COR-L47 (cell line): ENCODE measurements at regions not wholly inside any gene's neighbourhood (a gene's known extent, or its start where the extent isn't known, plus 50 kb on each side); places are given as distances from the start of the nearest gene placed in this dataset.
A peak's percentile ranks its signal among the peaks of the same experiment; 100 is the strongest.

Experiments
- DNase-seq: peaks from one replicate; lab custom pipeline; 2025; lab: John Stamatoyannopoulos, UW

DNA sequence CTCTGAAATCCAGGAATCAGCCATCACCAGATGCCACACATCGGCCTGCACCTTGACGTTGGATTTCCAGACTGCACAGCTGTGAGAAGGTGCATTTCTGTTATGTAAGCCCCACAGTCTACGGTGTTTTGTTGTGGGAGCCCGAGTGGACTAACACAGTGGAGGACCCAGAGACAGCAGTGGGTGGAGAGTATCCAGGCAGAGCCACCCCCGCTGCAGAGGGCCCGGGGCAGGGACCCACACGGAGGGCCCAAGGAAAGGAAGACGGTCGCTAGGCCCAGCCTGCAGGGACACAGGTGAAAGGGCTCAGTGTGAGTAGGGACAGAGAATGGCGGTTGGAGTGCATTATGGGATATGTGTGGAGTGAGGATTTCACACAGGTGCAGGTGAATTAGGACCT, 288.3 kb upstream of the AJAP1 start:
- no peak for DNase-seq

DNA sequence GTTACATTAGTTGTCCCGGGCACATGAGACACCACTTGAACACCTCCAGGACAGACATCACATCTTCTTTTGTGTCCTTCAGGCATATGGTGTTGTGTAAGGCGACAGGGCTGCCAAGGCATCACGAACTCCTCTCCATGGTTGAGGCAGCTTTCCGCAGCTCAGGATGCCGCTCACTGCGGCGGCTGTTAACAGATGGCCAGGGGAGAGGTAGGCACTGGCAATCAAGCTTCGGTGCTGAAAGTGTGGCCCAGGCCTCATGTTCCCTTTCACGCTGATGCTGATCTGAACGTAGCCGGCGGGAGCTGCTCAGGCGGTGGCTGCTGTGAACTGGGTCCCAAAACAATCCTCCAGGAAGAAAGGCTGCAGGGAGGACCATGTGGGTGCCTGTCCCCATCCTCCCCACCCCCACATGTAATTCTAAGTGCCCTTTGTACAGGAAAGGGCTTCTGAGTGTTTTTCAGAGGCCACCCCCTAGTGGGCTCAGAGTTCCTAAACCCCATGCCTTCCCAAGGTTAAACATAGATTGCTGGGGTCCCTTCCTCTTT, 287.1 kb upstream of the AJAP1 start:
- no peak for DNase-seq

DNA sequence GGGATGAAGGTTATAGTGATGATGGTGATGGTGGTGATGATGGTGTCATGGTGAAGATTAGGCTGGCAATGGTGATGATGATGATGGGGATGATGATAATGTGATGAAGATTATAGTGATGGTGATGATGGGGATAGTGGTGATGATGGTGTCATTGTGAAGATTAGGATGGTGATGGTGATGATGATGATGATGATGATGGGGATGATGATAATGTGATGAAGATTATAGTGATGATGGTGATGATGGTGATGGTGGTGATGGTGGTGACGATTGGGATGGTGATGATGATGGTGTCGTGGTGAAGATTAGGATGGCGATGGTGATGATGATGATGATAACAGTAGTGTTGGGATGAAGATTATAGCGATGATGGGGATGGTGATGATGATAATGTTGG, 285.1 kb upstream of the AJAP1 start:
- DNase-seq = no peak

DNA sequence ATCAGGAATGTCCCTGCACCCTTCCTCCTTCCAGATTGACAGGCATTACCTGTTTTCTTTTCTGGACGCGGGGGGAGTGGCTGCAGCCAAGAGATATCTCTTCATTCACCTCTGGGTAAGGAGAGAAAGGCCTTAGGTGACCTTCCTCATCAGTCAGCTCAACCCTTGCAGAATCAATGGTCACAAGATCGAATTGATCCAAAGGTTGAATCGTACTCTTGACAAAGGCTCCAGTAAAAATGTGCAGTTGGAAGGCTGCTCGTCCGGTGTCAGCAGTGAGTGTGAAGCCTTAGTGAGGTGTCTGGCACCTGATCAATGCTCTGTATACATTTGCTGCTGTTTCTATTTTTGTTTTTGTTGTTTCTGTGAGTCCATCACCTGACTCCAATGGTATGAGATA, 282.6 kb upstream of the AJAP1 start:
- DNase-seq = no peak

DNA sequence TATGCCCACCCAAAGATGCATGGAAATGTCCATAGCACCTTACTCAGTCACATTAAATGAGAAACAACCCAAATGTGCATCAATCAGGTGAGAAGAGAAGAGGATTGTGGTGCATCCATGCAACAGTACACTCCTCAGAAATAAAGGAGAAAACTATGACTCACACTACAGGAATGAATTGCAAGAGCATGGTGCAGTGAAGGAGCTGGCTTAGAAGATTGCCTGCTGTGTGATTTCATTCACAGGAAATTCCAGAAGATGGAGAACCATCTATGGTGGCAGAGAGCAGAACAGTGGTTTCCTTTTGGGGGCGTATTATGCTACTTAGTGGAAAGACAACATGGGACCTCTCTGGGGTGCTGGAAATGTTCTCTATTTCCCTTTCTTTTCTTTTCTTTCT, 278.6 kb upstream of the AJAP1 start:
- no peak for DNase-seq

DNA sequence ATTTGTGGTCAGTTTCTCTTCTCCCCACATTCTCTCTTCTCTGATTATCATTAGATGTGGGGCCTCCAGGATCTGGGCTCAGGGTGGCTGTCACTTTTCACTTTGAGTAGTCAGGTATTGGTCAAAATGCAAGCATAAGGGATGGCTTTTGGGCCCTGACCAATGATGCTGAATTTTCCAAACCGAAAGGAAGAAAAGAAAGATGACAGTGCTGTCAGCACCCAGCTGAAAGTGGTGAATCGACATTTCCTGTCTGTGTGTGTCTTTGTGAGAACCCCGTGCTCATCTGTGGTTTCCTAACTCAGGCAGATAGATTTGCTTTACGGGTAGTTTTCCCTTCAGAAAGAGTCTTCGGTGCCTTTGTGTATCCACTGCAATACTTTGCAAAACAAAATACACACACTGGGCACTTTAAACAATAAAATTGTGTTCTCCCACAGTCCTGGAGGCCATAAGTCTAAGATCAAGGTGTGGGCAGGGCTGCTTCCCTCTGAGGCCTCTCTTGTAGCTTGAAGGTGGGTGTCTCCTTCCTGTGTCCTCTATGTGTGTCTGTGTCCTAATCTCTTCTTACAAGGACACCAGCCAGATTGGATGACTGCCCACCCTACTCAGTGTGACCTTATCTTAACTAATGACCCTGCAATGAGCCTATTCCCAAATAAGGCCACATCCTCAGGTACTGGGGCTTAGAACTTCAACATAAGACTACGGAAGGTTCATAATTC, 274.8 kb upstream of the AJAP1 start:
- no peak for DNase-seq

DNA sequence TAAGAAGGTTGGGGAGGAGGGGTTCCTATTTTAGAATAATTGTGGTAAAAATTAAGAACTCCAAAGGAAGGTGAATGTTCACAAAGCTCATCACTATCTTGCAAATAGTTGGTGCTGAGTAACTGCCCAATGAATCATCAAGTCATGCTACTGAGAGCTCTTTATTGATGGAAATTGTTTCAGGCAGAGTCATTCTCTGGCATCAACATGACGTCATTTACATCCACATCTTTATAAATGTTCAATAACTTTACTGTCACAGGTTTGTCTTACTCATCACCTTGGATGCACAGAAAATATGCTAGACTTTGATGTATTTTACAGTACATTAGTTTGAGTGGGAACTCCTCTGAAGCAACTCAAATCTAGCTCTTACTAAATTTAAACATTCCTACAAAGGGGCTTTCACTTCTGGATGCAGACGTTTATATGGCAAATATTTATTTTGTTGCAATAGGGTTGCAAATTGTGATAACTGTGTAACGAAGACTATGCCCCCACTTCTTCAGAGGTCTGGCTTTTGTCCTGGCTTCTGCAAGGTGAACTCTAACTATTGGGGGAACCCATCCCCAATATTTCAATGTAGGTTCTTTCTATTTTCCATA, 273.7 kb upstream of the AJAP1 start:
- DNase-seq = no peak

DNA sequence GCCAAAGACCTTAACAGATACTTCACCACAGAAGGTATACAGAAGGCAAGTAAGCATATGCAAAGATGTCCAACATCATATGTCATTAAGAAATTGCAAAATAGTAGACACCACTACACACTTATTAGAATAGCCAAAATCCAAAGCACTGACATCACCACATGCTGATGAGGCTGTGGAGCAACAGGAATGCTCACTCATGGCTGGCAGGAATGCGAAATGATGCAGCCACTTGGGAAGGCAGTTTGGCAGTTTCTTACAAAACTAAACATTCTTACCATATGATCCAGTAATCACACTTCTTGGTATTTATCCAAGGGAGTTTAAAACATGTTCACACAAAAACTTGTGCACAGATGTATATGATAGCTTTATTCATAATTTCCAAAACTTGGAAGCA, 261.2 kb upstream of the AJAP1 start:
- no peak for DNase-seq

DNA sequence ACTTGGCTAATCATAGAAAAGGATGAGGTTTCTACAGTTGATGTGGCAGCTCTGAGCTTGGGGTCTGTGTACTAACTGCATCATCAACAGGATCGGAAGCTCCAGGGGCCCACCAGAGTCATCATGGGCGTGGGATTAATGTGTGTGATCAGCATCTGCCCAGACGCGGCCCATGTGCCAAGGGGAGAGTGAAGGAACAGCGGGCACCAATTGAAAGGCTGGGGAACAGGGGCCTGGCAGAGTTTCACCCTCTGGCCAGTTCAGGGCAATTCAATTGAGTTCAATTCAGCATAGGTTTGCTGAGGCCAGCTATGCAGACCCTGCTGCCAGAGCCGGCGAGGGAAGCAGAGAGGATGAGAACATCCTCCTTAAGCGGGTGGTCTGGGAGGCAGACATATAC, 260.0 kb upstream of the AJAP1 start:
- no peak for DNase-seq

DNA sequence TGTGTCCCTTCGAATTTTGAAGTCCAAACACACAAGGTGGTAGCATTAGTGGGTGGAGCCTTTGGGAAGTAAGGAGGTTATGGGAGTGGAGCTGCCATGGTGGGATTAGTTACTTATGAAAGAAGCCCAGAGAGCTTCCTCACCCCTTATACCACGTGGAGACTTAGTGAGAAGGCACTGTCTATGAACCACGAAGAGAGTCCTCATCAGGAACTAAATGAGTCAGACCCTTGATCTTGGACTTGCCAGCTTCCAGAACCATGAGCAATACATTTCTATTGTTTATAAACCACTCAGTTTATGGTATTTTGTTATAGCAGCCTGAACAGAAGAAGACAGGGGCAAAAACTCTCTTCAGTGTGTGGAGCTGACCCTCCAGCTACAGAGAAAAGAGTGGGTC, 259.3 kb upstream of the AJAP1 start:
- no peak for DNase-seq

DNA sequence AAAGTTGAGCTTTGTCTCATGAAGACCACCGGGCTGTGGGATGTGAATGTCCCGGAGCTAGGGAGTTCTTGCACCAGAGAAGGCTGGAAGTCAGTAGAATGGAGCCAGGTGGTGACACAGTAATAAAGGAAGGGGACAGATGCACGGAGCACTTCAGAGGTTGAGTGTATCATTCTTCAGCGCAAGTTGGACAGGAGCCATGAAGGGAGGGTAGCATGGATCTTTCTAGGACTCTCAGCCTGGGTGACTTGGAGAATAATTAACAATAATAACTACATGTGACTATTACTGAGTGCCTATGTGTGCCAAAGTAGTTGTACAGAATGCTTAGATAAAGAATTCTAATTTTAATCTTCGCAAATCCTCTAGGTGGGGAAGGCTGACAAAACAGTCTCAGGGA, 258.7 kb upstream of the AJAP1 start:
- DNase-seq = no peak

DNA sequence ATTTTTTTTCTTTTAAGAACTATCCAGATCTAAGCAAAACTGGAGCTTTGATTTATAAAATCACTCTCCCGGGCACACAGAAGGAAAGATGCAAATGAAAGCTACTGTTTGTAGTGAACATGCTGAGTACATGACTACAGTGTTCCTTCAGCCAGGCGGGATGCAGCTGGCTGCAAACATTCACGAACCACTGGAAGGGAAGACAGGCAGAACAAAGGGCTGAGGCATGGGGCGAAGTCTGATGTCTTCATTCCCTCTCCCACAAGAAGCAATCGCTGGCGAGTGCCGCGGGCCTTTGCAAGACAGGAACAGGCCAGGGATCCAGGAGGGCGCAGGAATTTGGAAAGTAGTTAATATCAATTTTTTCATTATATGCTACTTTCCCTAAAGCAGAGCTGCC, 257.9 kb upstream of the AJAP1 start:
- peak; percentile 2 for DNase-seq

DNA sequence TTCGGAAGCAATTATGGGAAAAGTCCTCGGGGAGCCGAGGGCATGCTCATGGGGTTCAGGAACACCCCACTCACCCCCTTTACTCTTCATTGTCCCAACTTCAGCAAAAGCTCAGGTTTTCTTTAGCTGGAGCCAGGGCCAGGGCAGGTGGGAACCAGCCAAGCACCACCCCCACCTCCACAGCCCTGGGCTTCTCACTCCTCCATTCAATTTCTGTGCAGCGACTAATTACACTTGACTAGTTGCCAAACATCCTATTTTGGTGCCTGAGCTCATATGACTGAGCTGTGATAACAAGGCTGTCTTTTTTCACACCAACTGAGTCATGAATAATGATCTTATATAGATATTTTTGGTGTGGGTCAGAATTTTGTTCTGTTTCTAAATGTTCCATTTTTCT, 257.2 kb upstream of the AJAP1 start:
- peak; percentile 52 for DNase-seq

DNA sequence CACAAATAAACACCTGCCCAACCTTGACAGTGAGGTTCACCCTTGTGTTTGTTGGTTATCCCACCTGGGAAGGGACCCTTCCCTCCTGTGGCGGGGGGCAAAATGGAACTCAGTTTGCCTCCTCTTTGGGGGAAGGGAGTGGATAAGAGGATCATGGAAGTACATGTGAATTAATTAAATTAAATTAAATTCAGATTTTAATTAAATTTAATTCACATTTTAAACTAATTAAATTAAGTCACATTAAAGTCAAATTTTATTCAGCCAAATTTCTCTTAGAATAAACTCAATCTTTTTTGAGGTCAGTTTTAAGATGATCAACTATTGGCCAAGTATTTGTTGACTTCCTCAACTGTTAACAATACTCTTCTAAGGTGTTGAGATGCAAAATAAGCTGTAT, 252.4 kb upstream of the AJAP1 start:
- DNase-seq = no peak

DNA sequence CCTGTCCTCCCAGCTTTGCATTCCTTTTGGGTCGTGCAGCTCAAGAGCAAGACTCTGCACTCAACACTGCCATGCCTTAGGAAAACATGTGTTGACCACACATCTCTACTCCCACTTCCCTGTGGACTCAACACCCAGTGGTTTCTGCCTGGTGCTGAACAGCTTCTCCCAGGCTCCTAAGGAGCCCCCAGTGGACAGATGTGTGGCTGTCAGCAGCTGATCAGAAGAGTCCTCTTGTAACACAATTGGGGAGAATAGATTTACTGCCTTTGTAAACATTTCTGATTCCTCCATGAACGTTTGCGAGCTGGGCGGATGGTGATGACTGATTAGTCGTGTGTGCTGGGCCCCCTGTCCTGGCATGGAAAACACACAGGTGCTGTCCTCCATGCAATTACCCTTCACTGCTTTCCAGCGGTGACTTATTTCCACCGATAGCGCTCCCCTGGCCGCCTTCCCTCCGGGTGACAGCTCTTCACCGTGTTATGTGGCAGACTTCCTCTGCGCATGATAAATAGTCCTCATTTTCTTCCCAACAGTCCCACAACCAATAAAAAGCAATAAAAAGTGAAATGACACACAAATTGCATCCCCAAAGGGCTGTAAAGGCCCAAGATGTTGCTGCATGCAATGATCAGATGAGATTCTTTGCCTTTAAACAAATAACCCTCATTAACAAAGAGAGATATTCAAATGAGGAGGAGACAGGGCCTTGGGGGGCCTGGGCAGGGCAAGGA, 249.4 kb upstream of the AJAP1 start:
- DNase-seq = no peak

DNA sequence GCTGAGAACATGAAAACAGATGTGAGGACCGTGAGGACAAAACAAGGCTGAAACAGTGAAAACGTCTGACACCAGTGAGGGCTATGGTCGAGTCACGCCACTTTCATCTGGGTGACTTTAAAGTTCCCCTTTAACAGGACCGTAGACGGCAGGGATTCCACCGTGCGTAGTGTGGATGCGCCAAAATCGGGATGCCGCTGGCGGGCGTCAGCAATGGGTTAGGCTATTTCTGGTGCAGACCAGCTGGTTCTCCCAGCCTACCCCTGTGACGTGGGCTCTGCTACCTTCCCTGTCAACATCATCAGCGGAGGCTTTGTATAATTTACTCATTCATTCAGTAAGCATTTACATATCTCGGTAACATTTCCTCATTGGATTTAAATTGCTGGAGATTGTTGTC, 246.6 kb upstream of the AJAP1 start:
- no peak for DNase-seq

DNA sequence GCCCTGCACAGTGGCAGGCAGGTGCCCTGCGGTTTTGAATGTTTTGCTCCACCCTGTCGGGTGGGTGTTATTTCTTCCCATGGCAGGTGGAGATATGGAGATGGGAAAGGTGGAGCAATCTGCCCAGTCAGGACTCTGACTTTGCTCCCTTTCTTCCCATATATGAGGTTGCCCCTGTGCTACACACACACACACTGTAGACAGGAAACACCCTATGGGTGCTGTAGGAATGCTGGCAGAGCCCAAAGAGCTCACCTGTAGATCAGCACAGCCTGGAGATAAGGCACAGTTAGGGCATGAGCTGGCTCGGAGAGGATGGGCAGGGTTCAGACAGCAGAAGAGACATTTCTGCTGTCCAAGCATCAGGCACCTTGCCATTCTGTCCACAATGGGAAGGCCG, 246.0 kb upstream of the AJAP1 start:
- DNase-seq = no peak

DNA sequence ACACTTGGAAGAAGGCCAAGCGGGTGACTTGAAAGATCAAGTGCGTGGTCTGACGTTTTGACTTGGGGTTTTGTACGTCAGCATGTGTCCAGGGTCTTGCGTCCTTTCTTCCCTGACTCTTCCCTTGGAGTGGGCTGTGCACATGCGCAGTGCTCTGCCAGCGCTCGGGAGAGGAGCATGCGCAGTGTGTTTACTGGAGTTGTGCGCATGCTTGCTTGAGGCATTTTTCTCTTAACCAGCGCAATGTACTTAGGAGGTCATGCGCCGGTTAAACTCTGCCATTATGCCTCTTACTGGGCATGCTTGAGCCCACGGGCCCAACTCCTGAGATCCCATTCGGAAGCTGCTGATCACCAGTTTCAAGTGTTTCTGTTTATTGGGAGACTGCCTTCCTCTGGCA, 242.5 kb upstream of the AJAP1 start:
- no peak for DNase-seq

DNA sequence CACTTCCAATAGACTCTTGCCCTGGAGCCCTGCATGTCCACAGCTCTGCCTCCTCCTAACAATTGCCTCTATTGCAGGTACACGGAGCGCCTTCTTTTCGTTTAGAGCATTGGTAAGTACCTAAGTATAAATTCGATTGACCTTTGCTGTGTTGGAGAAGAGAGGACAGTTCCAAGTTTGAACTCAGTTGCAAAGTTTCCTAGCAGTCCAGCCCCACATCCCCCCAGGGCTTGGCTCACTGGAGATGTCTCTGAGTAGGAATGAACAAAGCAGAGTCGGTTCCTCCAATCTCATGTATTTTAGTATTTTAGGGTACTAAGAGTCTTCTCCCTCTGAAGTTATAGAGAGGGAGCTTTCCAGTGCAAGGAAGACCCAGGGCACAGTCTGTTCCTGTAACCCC, 238.9 kb upstream of the AJAP1 start:
- DNase-seq = no peak

DNA sequence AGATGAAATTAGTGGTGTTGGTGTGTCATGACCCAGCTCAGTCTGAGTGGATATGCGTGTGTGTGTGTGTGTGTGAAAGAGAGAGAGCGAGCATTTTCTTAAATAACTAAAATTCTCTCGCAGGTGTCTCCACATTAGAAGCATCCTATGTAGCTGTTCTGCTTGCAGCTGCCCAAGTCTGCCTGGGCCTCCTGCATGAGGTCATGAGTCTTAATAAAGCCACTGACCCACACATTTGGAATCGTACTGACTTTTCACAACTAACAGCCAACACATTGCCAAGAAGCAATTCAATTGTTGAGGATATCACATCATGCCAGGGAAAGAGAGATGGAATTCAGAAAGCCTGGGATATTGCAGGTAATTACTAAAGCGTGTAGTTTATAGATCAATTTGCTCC, 238.2 kb upstream of the AJAP1 start:
- no peak for DNase-seq

DNA sequence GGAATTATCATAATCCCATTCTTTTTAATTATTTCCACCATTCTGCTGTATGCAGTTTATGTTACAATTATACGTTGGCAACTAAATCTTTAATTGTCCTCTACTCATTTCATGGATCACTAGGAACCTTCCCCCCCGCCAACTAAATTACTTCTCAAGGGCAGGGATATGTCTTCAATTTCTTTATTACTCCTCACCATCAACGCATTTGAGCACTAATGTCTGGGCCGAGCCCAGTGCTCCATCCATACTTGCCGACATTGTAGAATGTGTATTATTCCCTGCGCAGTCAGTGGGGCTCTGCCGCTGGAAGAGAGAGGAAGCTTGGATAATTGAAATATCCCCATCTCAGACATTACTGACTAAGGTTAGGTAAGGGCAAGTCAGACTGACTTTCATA, 236.4 kb upstream of the AJAP1 start:
- DNase-seq = no peak

DNA sequence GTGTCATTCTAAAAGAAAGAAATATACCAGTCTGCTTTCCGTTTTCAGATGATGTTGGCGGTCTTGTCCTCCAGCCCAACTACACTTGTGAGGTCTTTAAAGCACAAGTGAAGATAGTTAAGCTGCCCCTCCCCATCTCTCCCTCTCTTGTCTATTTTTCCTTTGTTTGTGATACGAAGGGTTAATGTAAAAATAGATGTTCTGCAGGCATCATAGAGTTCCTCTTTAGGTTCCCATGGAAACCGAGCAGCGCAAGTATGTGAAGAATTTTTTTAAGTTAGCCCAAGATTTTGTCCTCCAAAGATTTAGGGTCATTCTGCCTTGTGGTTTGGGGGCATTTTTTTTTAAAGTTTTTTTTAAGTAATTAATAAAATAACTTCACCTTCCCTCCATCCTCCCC, 232.4 kb upstream of the AJAP1 start:
- no peak for DNase-seq
